Adrenal gland (tissue), 5 donors: ENCODE measurements at regions not wholly inside any gene's neighbourhood (a gene's known extent, or its start where the extent isn't known, plus 50 kb on each side); places are given as distances from the start of the nearest gene placed in this dataset.

ENCODE experiments used
- POLR2A ChIP-seq, 2 donors: fragments of 450-650 bp; IDR thresholded peaks; one replicate each; pipeline ENCODE4 v1.6.1; 2017; ENCODE audit warnings: antibody characterized with exemption in 2 of 2, mild to moderate bottlenecking in 2 of 2, moderate library complexity in 1 of 2
- TF ChIP-seq, protein P1 (sequence below), 6 experiments: fragments of 450-650 bp in 4 of 6; fragments of 200-600 bp in 2 of 6; sonication (generic) in 1 of 6; IDR thresholded peaks; 1 replicate in 5 of 6; 2 replicates in 1 of 6; pipeline versions ENCODE4 v1.5.1 to v1.8.0; 2016 to 2021; ENCODE audit warnings: antibody characterized with exemption in 6 of 6, mild to moderate bottlenecking in 2 of 6, moderate library complexity in 1 of 6
- donor health status: DM: no; HTN: no; CAD: no.

DNA sequence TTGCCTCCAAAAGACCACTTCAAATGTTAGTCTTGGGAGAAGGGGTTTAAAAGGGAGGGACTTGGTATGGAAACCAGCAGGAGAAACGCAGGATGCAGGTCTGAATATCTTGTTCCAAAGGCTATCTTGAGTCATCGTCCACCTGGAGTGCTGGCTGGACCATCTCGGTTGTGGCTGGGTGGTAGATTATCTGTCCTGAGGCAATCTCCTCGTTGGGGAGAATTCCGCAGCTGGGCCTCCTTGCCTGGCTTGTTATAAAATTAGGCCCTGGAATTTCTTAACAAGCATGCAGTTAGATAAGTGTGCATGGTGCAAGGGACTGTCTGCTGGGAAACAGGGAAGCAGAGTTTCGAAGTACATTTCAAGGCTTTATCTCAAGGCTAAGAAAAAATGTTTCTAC, 2045.7 kb upstream of the TENM3 start:
- TF ChIP-seq, protein P1, sequence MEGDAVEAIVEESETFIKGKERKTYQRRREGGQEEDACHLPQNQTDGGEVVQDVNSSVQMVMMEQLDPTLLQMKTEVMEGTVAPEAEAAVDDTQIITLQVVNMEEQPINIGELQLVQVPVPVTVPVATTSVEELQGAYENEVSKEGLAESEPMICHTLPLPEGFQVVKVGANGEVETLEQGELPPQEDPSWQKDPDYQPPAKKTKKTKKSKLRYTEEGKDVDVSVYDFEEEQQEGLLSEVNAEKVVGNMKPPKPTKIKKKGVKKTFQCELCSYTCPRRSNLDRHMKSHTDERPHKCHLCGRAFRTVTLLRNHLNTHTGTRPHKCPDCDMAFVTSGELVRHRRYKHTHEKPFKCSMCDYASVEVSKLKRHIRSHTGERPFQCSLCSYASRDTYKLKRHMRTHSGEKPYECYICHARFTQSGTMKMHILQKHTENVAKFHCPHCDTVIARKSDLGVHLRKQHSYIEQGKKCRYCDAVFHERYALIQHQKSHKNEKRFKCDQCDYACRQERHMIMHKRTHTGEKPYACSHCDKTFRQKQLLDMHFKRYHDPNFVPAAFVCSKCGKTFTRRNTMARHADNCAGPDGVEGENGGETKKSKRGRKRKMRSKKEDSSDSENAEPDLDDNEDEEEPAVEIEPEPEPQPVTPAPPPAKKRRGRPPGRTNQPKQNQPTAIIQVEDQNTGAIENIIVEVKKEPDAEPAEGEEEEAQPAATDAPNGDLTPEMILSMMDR (IDR thresholded peaks at IDR 0.05), result no peak
- no peak for TF ChIP-seq POLR2A (IDR thresholded peaks at IDR 0.05)
